GM12892 (cell line): ENCODE measurements at regions not wholly inside any gene's neighbourhood (a gene's known extent, or its start where the extent isn't known, plus 50 kb on each side); places are given as distances from the start of the nearest gene placed in this dataset.

Experiments used
- POLR2A ChIP-seq: IDR thresholded peaks from 2 replicates; pipeline ENCODE4 v1.6.1; 2011; ENCODE audit warnings: low read depth, low read length, control low read depth
- POLR2AphosphoS5 ChIP-seq: IDR thresholded peaks from 2 replicates; pipeline ENCODE4 v1.6.1; 2011; ENCODE audit warnings: low read depth, low read length, control low read depth

- no peak for TF ChIP-seq POLR2A
- TF ChIP-seq POLR2AphosphoS5 = no peak
These were observed 286.2 kb upstream of the LRP1B start for GRCh38 chr2:142416996-142417395.
